GM21367 (cell line): ENCODE measurements at regions not wholly inside any gene's neighbourhood (a gene's known extent, or its start where the extent isn't known, plus 50 kb on each side); places are given as distances from the start of the nearest gene placed in this dataset.
"Not testable (repeated sequence)": the region's sequence is repeated elsewhere in the genome, so short reads cannot be mapped to it uniquely, and the experiment has no call there.

Source experiments
- ATAC-seq: cut with Tn5 transposase; IDR thresholded peaks from one replicate; pipeline ENCODE4 v1.9.1; 2021; ENCODE audit not compliant: unreplicated experiment

DNA sequence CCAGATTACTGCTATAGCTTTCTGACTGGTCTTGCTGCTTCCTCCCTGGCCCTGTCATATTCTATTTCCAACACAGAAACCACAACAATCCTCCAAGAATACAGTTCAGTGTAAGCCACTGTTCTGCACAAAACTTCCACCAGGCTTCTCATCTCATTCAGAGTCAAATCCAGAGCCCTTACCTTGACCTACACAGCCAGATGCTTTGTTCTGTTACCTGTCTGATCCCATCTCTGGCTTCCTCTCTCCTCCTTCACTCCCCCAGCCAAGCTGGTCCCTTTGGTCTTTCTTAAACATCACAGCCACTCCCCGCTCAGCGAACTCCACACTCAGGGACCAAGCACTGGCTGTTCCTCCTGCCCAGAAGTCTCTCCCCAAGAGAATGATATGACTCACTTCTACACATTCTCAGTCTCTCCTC is 84.8 kb upstream of the BMP2K start:
- ATAC-seq, result no peak

DNA sequence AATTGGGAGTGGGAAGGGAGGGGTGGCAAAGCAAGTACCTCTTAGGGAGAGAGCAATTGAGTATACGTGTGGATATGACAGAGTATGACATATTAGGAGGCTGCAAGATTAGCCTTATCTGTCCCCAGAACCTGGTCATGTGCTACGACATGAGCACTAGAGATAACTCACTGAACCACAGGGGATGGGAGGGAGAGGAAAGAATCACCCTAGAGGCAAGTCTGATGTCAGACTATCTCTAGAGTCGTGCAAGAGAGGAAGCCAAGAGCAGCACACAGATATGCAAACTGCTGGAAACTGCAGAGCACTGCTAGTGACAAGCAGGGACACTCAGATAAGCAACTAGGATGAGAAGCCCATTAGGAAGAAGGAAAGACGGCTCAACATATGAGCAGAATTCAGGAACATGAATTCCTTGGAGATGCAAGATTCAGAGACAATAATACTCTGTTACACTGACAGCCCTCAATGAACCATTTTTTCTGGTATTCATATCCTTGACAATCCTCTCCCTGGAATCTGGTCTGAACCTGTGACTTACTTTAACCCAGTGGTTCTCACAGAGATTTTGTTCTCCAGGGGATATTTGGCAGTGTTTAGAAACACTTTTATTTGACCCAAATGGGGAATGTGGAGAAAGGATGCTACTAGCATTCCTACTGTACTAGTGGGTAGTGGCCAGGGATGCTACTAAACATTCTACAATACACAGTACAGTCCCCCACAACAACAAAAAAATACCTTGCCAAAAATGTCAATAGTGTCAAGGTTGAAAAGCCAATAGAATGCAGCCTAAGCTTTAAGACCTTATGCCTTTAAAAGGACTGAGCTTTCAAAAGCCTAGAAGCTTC is 84.0 kb upstream of the BMP2K start:
- peak; percentile 83 for ATAC-seq

DNA sequence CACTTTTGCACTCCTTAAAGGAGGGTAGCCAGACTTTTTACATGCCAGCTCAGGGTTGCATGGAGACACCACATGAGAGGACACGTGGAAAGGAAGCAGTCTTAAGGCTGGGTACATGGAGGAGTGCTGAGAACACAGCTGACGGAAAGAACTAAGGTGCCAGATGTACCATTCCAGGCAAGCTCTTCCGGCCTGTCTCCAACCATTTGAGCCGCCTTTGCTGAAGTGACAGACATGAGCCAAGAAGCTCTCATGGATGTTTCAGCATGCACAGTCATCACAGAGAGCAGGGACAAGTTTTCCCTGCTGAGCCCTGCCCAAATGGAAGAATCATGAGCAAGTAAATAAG is 83.4 kb upstream of the BMP2K start:
- no peak for ATAC-seq

DNA sequence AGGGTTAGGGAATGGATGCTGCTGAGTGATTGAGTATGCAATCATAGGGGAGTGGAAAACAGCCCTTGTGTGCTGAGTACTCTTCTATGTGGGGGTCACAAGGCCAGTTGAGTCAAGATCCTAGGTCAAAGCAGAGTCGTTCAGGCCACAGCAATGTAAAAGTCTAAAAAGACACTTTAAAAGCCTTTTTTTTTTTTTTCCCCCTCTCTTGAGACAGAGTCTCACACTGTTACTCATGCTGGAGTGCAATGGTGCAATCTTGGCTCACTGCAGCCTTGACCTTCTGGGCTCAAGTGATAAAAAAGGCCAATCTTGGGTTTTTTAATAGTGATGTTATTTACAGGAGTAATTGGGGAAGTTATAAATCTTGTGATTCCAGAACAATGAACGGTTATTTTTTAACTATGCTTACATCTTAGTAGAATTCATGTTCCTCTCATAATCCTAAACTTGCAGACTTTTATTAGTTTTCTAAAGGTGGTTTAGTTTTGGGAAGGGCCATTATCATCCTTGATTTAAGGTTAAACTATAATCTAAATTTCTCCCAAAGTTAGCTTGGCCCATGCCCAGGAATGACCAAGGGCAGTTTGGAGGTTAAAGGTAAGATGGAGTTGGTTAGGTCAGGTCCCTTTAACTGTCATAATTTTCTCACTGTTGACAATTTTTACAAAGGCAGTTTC is 82.2 kb upstream of the BMP2K start:
- ATAC-seq, result no peak

DNA sequence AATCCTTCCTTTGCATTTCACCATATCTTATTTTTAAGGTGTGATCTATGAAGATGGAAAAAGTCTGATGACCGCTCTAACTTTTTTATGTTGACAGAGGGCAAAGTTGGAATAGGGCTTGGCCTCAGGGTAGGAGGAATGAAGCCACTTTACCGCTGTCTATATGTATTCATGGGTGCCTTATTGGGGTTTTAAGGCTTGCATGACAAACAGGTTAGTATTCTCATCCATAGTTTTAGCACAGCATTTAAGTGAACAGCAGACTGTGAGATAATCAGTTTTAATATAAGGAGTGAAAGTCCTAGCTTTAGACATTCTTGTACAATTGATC is 81.7 kb upstream of the BMP2K start:
- ATAC-seq, result no peak

DNA sequence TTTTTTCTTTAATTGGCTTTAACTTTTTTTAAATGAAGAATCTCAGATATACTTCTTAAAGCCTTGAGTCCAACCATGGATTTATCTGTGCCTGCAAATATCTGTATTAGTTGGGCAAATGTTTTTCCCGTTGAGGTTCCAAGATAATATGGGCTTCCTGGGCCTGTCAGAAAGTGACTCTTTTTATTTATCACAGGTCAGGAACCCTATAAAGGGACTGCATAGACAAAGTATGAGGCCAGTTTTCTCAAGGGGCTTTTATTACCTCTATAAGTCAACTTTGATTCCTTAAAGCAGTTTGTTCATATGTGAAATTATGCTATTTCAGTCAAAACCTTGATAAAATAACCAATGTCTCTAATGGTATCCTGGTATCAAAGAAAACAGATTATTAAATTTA is 80.2 kb upstream of the BMP2K start:
- ATAC-seq, result no peak

DNA sequence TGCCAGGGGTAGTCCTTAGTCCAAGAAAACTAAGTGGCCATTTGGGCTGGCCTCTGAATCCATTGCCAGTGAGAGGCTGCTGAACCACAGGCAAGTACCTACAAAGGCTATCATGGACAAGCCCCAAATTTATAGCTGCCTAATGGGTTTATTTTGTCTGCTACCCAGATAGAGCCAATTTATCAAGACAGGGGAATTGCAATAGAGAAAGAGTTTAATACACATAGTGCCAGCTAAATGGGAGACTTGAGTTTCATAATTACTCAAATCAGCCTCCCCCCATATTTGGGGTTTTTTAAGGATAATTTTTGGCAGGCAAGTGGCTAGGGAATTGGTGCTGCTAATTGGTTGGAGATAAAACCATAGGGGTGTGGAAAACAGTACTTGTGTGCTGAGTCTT is 73.1 kb upstream of the BMP2K start:
- ATAC-seq, result no peak

DNA sequence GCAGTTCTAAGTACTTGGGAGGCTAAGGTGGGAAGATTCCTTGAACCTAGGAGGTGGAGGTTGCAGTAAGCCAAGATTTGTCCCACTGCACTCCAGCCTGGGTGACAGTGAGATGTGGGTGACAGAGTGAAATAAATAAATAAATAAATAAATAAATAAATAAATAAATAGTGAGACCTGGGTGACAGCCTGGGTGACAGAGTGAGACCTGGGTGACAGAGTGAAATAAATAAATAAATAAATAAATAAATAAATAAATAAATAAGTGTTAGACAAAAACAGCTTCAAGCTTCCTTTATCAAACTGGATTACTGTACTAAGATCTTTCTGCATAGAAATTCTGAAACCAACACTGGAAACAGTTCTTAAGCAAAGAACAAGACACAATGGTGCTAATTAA is 71.8 kb upstream of the BMP2K start:
- ATAC-seq, result no peak

DNA sequence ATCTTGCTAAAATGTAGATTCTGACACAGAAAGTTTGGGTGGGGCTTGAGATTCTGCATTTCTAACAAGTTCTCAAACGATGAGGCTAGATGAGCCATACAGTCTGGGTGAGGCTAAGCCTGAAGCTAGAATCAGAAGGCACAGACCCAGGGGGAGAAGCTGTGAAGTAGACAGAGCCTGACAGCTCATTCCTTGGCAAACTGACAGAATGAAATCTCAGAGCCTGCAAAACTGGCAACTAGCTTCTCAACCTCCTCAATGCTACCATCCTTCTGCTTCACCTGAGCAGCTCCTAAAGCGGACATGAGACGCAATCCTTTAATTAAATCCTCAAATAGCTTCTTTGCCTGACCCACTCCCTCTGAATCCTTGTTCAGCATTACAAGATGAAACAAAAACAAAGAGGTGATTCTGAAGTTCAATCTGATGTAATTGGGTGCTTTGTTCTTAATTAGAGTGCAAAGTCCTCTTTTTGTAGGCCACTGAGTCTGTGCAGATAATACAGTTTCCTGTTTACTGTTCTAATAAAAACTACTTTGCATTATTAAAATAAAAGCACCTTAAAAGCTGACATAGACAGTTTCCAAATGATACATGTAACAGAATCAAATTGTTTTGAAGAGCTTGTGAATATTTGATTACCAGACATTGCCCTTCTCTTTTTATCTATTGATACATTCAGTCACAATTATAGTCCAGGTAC is 71.0 kb upstream of the BMP2K start:
- no peak for ATAC-seq

DNA sequence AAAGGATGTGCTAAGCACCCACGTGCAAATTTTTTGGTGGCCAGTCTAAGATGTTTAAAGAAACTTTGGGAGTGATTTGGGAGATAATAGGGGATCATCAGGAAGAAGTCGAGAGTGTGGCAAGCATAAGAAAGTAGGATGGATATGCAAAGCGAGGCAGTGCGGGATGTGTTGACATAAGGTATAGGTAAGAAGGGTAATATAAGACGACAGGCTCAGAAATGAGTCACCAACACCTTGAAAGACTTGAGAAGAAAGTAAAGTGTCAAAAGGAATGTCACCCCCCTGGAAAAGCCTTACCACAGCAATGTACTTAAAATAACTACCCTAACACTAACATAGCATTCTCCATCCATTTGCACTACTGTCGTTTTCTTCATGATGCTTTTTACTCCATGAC is 69.8 kb upstream of the BMP2K start:
- no peak for ATAC-seq

DNA sequence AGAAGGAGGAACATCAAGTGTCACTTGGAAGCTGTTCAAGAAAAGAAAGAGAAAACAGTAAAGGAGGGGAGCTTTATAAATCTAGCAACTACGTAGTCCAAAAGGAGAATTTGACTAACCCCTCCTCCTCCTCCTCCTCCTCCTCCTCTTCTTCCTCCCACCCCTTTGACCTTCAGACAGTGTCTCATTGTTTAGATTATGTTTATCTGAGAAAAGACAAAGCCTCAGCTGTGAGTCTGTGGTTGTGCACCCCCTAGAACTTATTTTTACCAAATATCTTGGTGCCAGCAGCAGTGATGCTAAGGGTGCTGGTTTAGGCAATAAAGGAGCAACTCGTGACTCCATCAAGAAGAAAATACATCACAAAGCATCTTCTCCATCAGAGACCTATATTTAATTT is 68.9 kb upstream of the BMP2K start:
- no peak for ATAC-seq

DNA sequence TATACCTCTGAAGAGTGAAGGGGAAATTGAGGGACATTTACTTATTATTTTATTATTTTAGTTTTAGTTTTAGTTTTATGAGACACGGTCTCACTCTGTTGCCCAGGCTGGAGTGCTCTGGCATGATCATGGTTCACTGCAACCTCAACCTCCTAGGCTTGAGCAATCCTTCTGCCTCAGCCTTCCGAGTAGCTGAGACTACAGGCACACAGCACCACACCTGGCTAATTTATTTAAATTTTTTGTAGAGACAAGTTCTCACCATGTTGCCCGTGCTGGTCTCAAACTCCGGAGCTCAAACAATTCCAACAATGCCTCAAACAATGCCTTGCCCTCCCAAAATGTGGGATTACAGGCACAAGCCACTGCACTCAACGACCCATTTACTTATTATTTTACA is 68.4 kb upstream of the BMP2K start:
- ATAC-seq, result no peak

DNA sequence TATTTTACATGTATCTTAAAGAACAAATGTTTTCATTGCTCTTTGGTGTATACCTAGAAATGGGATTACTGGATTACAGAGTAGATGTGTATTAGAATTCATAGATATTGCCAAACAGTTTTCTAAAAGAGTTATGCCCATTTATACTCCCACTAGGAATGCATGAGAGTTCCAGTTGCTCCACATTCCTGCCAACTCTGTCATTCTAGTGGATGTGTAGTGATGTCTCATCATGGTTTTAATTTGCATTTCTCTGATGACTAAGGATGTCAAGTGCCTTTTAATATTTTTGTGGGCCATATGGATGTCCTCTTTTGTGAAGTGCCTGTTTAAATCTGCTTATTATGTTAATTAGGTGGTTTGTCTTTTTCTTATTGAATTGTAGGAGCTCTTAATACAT is 65.6 kb upstream of the BMP2K start:
- no peak for ATAC-seq

DNA sequence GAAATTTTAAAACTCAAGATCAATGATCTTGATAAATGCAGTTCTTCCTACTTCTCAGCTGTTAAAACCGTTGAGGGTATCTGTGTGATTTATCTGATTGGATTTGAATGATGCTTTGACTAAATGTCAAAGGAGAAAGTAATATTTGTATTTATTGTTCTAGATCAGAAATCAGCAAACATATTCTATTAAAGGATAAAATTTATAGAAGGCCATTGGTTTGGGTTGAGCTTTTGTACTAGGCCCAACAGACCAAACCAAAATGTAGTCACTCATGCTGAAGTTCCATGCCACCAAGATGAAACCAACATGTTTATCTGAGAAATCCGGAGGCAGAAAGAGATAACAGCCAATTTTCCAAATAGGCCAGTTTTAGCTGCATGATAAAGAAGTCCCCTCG is 64.5 kb upstream of the BMP2K start:
- no peak for ATAC-seq

DNA sequence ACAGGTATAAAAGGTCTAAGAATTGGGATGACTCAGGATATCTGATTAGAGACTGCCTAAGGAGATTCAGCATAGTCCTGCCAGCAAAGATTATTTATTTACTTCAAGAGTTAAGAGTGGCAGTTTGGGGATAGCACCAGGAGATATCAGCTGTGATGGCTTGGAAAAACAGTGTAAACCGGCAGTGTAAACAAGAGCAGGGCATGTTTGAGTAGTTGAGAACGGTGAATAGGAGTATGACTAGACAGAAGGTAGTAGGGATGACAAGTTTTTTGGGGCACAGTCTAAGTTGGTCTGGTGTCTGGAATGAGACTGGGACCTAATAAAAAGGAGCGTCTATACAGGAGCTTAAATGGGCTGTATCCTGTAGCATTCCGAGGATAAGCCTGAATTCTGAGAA is 61.6 kb upstream of the BMP2K start:
- ATAC-seq, result not testable (repeated sequence)

DNA sequence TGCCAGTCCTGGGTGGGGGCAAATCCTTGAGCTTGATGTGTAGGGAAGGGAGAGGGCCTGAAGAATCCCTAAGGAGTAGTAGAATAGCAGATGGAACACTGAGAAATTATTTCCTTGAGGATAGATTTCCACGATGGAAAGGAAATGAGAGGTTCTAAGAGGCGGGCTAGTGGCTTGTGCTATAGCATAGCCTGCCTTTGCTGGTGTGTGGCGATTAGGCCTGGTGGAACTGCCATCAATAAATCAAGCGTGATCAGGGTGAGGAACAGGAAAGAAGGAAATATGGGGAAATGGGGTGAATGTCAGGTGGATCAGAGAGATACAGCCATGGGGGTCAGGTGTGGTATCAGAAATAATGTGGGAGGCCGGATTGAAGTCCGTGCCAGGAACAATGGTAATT is 60.8 kb upstream of the BMP2K start:
- not testable (repeated sequence) for ATAC-seq

DNA sequence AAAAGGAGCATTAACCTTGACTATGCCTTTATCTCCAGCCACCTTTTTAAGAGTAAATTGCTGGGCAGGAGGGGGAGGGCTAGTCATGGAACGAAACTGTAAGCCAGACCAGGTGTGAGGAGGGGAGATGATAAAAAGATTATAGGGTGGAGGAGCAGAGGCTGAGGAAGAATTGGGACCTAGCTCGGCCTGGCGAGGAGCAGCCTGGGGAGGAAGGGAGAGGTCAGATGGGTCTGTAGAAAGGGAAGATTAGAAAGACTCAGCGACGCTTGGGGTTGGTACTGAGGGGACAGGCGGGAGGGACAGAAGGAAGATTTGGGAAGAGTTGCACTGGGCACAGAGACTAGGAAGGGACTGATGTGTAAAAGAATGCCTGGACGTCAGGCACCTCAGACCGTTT is 58.4 kb upstream of the BMP2K start:
- ATAC-seq, result not testable (repeated sequence)

DNA sequence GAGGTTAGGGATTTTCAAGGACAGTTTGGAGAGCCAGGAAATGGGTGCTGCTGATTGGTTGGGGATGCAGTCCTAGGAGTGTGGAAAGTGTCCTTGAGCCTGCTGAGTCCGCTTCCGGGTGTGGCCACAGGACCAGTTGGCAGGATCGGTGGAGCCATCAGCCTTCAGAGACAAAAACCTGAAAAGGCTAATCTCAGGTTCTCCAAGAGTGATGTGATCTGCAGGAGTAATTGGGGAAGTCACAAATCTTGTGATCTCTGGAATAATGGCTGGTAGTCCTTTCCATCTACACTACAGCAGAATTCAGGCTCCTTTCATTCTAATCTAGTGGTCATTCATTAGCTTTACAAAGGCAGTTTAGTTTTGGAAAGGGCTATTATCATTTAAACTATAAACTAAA is 55.9 kb upstream of the BMP2K start:
- no peak for ATAC-seq

DNA sequence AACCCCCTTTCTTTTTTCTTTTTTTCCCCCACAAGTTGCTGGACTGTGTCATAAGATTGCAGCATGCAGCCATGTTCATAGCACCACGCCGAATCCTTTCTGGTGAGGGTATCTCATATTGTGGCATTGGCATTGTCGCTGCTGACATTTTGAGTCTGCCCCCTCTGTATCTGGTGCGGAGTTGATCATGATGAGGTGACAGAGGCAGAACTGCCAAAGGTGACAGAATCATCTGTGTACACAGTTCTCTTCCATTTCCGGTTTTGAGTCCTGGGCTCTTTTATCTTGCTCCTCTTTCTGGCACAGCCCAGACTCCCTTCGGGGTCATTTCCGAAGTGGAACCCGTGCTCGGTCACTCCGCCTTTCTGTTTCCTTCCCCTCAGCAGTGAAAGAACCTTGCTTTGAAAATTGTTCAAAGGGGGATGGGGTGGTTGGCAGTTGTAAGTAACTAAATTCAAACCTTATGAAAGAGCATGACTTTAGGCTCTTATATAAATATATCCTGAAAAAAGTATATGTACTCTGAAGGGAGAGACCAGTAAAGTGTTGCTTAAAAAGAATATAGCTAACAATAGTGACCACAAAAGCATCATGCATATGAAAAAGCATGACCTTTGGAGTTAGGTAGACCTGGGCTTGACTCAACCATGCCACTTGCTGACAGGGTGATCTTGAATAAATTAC is 55.0 kb upstream of the BMP2K start:
- peak; percentile 91 for ATAC-seq

DNA sequence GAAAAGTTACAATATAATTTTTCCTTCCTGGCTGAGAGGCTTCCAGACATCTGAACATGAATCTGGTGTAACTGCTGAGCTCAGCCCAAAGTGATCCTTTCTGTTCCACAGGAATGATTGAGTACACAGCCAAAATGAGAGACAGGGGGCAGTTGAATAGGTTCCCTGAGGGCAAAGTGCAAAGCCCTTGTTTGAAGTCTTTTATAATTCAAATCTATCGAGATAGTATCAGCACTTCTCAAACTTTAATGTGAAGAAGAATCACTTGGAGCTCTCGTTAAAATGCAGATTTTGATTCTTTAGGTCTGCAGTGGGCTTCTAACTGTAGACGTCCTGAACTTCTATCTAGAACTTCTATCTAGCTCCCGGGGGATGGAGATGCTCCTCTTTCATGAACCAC is 54.4 kb upstream of the BMP2K start:
- no peak for ATAC-seq

DNA sequence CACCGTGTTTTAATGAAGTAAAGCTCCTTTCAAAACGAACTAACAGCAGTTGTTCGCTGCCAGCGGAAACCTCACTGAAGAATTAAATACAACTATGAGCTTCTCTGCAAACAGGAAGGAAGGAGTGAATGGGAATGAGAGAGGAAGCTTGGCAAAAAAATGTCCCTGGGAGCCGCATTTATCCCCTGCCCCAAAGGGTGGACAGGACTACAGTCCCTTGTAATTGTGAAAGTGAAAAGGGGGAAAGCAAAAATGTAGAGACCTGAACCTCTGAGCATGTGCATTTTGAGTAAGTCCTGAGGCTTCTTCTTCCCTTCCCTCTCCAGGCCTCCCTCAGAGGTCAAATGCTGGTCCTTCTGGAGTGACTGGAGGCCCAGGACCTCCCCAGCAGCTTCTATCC is 53.8 kb upstream of the BMP2K start:
- no peak for ATAC-seq

DNA sequence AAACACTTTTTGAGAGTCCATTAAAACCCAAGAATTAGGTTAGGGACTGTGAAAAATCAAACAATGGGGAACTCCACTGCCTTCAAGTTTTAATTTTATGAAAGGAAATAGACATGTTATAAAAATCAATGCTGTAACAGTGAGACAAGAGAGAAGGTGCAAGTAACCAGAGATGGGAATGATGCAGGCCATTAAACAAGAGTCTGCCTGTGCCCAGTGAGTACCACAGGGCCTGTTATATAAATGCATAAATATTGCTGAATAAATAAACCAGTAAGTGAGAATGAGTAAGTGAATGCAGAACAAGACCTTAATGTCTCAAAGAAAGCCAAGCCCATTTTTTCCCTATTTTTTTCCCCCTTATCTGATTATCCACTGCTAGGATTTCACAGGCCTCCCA is 53.3 kb upstream of the BMP2K start:
- no peak for ATAC-seq
